ENCODE measurements at regions not wholly inside any gene's neighbourhood (a gene's known extent, or its start where the extent isn't known, plus 50 kb on each side); places are given as distances from the start of the nearest gene placed in this dataset.
"Not testable (repeated sequence)": the region's sequence is repeated elsewhere in the genome, so short reads cannot be mapped to it uniquely, and the experiment has no call there.

DNA sequence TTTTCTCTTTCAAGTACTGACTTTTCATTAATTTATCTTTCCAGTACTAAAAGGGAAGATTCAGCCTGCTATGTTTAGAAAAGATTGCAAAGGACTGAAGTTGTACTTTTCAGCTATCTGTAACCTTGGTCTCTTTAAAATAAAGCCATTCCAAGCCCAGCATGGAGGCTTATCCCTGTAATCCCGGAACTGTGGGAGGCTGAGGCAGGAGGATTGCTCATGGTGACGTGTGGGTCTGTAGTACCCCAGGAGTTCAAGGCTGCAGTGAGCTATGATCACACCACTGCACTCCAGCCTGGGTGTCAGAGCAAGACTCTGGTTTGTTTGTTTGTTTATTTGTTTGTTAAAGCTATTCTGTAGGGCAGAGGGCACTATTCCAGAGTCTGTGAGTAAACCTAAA lies 50.6 kb upstream of the TMEM170B start:
- no peak for DNase-seq (ENCODE audit: low read depth in 2 of 2)

DNA sequence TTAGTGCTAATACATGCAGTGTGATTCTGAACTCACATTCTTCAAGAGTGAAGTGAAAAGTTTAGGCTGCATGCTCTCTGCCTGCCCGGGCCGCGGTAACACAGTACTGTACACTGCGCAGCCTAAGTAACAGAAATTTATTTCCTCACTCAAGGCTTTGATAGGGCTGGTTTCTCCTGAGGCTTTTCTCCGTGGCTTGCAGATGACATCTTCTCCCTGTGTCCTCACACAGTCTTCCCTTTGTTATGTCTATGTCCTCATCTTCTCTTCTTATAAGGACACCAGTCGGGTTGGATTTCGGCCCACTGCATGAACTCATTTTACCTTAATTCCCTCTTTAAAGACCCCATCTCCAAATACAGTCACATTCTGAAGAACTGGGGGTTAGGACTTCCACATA lies 51.1 kb upstream of the TMEM170B start:
- DNase-seq (ENCODE audit: low read depth in 2 of 2): no peak

DNA sequence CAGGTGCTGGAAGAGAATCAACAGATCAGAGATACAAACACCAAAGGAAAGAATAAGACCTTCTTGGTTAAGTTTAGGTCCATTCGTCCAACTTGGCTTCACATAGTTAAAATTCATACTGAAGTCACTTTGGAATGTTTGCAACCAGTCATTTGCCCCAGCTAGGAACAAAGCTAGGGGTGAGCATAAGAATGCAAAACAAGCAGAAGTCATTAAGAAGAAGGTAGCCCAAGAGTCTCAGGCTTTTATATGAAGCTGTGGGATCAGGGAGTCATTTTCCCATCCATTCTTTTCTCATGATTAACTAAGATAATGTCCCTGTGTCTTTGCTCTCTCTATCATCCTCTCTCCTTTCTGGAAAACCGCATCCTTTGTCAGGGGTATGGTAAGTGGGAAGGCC lies 51.5 kb upstream of the TMEM170B start:
- DNase-seq (ENCODE audit: low read depth in 2 of 2): no peak

DNA sequence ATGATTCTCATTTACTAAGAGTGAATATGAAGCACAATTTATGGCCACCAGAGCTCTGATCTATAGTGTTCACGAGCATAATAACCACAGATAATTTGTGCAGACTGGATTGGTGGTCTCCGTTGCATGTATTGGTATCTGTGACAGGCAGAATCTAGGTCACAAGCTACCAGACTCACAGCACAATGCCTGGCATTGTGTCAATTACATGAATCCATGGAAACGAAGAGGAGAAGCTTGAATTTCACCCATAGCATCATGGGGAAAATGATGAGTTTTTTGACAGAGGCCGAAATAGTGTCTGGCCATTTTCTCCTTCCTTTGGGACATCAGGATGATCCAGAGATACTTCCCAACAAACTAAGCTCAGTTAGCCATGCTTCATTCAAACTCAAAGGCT lies 52.3 kb upstream of the TMEM170B start:
- DNase-seq (ENCODE audit: low read depth in 2 of 2): no peak

DNA sequence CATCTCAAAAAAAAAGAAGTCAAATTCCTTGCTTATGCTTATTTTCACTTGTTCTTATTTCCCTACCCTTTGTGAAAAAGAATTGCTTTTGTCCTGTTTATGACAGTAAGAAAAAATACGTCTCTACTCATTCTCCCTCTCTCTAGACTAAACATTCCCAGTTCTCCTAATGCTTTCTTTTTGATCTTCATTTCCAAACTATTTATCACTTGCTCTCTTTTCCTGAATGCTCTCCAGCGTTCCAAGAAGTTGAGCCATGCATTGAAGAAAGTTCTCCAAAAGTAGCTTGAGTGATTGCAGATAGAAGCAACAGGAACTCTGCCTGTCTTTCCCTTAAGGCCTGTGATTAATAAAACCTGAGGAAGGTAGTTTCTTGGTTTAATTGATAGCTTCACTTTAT lies 53.1 kb upstream of the TMEM170B start:
- no peak for DNase-seq (ENCODE audit: low read depth in 2 of 2)

DNA sequence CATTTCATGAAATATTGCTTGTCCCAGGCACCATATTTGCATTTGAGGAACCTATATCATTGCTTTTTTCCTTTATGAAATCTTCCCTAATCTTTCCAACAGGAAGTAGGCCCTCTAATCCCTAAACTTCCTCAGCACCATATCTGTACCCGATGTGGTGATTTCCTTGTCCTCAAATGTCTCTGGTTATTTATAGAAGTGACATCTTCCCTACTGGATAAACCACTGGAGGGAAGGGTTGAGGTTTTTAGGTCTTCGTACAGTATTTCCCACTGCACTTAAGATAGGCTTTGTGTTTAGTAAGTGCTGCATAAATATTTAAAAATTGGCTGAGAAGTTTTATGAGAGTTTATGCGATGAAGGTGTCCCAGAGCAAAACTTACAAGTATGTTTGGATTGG lies 54.9 kb upstream of the TMEM170B start:
- no peak for DNase-seq (ENCODE audit: low read depth in 2 of 2)

DNA sequence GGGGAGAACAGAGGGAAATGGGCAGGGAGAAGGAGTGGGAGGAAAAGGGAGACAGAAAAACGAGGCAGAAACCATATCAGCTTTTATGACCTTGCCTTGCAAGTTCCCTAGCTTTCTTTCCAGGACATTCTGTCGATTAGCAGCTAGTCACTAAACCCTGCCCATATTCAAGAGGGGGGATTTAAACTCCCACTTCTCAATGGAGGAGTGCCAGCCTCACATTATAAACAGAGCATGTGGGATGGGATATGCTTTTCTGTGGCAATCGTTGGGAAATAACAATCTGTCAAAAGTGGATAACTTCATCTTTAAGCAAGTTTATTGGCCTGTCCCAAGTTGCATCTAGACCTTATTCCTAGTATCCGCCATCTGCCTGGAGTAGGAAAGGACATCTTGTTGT lies 57.0 kb upstream of the TMEM170B start:
- DNase-seq (ENCODE audit: low read depth in 2 of 2): no peak

DNA sequence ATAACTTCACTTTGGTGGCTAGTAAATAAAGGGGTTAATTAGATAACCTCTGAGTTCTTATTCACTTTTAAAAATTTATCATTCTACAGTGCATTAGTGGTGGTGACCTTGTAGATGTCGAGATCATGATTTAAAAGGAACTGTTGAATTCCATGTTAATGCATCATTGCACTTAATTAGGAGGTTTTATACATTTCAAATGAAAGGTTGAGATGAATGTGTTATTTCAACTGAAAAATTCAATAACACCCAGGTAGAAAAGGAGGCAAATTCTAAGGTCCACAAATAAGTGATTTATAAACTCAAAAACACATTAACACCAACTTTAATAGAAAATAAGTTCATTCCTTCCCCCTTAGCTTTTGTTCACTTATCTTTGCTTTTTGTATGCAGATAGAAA lies 58.3 kb upstream of the TMEM170B start:
- no peak for DNase-seq (ENCODE audit: low read depth in 2 of 2)

DNA sequence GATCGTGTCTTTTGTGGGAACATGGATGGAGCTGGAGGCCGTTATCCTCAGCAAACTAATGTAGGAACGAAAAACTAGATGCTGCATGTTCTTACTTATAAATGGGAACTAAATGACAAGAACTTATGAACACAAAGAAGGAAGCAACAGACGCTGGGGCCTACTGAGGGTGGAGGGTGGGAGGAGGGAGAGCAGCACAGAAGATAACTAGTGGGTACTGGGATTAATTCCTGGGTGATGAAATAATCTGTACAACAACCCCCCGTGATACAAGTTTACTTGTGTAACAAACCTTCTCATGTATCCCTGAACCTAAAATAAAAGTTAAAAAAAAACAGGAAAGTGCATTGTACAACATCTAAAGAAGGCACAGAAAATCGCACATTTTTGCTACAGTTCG lies 59.0 kb upstream of the TMEM170B start:
- no peak for DNase-seq (ENCODE audit: low read depth in 2 of 2)

DNA sequence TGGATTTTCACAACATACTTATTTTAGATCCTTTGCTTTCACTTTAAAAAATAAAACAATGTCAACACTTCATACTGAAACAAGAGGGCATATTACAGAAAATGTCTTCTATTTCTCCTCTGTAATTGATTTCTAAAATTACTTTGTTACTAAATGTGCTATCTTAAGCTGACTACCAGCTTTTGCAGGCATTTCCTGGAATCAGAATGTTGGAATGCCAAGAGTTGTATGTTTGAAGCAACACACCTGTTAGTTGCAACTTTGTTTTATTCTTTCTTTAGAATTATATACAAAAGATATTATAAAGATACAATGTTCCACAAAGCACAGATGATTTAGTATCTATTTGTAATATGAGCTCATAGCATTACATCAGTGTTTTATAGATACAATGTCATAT lies 62.5 kb upstream of the TMEM170B start:
- no peak for DNase-seq (ENCODE audit: low read depth in 2 of 2)

DNA sequence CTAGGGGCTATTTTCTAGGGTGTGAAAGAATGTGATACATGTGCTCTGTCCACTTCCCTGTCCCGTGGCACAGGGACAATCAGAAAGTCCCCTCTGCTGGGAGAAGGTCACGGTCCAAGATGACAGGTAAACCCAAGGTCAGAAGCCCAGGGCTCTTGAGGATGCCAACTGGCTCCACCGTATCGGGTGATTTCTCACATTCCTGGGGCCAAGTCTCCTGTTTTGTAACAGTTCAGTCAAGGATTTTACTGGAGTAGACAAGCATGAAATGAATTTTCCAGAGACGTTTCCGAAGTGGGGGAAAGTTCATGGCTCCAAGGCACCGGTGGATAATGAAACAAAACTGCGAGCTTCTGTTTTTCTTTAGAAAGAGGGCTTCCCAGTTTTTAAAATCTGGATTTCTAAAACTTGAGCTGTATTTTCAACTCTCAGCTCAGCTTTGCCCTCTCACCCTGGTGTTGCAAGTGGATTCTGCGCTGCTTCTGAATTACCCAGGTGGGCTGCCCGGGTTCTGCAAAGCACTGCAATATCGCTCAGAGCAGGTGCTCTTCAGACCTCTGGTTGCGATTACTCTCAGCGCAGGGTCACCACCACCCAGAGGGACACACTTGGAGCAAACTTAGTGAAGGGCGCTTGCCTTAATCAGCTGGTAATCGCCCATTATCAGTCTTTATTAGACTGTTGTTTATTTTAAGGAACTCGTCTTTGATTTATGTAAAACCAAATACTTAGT lies 64.4 kb upstream of the TMEM170B start:
- no peak for DNase-seq (ENCODE audit: low read depth in 2 of 2)

DNA sequence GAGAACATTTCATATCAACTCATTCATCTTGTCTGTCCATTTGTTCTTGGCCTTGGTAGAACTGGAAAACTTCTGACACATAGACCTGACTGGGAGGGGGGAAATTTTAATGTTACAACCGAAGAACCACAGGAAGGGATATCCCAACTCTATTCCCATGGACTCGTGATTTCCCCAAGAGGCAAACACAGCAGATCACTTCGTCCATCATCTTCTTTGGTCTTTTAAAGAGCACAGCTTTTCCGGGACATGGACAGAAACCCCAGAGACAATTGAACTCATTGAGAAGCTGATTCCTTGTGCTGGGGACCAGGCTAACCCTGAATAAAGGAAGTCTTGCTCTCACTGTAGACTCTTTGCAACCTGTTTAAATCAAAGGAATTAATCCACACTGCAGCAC lies 66.3 kb upstream of the TMEM170B start:
- no peak for DNase-seq (ENCODE audit: low read depth in 2 of 2)

DNA sequence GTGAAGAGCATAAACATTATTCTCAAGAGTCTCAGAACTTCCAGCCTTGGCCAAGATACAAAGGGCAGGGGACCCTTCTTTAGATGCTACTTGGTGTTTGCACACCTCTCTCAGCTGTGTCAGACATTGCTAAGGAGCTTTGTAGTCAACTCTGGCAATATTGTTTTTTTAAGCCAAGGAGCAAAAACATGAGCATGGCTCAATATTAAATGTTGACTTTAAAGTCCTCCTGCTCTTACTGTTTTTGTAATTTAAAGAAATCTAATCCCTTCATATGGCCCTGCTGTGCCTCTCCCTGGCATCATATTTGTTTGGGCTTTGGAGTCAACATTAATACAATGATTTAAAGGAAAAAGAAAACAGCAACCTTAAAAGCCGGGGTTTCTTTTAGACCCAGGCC lies 67.9 kb upstream of the TMEM170B start:
- DNase-seq (ENCODE audit: low read depth in 2 of 2): no peak

DNA sequence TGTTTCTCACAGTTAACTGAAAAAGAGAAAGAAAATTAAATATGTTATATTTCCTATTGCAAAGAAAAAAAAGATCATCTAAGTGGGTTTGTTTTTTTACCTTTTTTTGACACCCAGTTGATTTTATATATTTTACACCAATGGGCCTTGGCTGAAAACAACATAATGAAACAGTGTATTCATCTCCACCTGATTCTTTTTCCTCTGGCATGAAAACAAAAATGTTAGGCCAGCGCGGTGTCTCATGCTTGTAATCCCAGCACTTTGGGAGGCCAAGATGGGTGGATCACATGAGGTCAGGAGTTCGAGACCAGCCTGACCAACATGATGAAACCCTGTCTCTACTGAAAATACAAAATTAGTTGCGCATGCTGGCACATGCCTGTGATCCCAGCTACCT lies 69.3 kb upstream of the TMEM170B start:
- not testable (repeated sequence) for DNase-seq (ENCODE audit: low read depth in 2 of 2)

DNA sequence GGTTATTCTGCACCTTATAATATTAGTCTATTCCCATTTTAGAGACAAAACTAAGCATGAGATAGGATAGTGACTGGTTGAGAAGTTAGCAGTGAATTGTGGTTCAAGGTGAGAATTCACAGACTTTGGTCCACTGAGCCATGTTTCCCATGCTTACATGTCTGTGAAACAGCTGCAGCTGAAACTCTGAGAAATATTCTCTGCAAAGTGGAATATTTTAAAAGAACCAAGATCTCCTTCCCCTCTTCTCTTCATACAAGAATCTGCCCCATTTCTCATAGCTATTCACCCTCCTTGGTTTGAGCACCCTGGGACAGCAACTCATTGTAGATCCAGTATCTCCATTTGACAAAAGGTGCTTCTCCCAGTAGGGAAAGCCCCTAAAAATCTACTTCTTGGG lies 70.2 kb upstream of the TMEM170B start:
- DNase-seq (ENCODE audit: low read depth in 2 of 2): no peak

DNA sequence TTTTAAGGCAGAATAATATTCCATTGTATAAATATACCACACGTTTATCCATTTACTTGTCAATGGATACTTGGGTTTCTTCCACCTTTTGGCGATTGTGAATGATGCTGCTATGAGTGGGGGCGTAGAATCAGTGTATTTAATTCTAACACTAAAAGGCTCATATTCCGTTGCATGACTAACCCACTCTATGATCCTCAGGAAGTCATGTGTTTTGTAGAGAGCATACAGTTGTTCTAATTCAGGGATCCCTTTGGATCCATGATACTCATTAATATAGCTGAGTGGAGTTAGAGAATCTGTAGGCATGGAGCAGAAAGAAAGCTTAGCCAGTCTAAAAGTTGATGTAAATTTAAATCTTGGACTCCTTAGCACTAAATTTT lies 74.2 kb upstream of the TMEM170B start:
- DNase-seq (ENCODE audit: low read depth in 2 of 2): no peak

DNA sequence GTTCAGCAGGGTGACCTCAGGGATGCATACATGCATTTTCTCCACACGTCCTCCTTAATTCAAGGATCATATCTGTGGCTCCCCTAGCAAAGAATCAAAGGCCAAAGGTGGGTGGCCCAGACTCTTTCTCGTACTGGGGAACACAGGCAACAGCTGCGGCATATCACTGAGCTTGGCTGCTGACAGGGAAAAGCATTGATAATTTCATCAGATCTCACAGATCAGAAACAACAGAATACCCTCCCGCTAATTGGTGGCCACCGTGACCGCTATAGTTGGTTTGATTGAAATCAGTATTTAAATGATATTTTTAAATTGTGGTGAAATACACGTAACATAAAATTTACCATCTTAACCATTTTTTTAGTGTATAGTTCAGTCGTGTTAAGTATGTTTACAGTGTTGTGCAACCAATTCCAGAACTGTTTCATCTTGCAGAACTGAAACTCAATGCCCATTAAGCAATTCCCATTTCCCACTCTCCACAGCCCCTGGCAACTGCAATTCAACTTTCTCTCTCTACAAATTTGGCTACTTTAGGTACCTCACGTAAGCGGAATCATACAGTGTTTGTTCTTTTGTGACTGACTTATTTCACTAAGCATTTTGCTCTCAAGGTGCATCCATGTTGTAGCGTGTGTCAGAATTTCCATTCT lies 74.7 kb upstream of the TMEM170B start:
- no peak for DNase-seq (ENCODE audit: low read depth in 2 of 2)

DNA sequence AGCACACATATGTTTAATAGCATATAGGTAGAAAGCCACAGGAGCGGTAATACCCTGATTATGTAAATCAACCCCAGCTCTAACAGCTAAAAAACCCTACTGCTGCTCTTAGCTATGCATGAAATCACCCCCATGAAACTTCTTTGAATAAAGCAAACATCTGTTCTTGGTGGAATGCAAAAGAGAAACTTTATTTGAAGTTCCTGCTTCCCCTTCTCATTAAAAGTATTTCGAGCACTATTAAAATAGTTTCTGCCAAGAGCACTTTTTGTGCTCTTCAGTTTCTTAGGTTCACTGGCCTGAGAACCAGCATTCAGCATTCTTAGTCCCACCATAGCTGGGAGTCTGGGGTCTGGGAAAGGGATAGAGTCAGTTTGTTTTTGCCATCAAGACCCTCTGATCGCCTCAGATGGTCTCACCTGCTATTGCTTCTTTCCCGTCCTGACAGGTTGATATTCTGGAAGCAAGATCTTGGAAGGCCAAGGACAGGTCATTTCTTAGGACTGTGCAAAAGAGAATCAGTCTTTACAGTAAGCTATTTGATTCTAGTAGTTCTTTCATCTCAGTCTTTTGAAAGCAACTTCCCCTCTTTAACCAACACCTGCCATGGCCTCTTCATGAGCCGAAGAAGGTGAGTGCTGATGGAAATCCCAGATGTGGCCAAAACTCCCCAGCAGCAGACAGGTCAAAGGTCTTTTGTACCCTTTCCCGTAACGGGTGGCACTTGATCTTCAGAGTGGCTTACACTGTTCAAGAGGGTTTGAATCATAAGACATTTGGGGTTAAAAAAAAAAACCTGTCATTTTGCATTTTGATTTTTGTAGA lies 76.5 kb upstream of the TMEM170B start:
- DNase-seq (ENCODE audit: low read depth in 2 of 2): no peak

DNA sequence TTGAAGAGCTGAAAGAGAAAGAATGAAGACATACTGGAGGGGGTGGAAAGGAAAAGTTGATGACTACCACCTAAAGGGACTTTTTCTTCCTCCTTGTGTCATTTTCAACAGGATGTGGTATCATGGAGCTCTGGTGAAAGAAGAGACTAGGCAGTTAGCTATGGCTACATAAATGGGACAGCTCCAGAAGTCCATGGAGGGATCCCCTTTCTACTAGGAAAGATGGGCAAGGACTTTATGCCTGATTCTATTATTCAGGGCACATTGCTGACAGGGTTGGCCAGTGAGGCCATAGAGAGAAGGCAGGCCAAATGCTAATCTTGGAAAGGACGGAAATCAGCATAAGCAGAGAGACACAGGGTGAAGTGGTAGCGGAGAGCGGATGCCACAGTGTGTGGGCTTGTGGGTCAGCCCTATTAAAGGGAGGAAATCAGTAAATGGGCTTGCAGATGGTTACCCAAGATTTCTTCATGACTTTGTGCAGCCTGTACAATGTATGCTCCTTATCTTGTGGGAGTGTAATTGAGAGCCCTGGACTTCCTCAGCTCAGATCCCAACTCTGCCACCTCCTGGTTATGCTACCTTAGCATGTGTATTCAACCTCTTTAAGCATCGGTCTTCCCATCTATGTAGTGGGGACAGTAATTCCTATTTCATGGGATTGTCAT lies 77.4 kb upstream of the TMEM170B start:
- no peak for DNase-seq (ENCODE audit: low read depth in 2 of 2)

DNA sequence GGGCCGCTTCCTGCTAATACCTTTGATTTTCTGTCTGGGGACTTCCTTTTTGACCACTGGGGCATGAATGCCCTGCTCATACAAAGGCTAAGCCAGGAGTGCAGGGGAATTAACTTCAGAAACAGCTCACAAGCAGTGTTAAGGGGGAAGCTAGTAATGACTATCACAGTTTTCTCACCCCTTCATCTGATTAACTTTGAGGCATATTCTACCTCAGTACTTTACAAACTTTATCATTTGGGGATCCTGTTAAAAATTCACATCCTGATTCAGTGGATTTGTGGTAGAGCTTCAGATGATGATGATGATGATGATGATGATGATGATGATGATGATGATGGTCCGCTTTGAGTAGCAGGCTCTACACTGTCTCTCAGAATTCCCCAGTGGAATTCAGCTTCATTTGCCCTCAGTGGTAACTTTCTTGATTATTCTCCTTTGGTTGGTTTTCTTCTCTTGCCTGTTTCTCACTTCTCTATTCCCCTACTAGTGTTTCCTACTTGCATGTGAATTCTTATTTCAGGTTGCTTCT lies 78.4 kb upstream of the TMEM170B start:
- DNase-seq (ENCODE audit: low read depth in 2 of 2): no peak

DNA sequence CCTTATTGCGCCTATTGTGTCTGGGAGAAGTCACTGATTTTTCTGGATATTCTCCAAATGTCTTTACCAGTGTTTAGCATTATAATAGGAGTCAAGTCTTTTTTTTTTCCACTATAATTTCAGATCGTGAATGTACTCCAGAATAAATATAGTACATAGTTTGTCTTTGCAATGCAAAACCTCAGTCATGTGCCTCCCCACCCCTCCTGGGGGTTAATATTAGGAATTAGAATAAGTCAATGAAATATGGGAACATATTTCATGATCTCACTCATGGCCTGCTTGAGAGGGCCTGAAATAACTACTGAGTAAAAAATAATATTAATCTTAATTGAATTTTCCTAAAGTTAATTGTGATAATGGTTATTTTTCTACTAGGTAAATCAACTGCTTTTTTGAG lies 79.0 kb upstream of the TMEM170B start:
- DNase-seq (ENCODE audit: low read depth in 2 of 2): no peak

DNA sequence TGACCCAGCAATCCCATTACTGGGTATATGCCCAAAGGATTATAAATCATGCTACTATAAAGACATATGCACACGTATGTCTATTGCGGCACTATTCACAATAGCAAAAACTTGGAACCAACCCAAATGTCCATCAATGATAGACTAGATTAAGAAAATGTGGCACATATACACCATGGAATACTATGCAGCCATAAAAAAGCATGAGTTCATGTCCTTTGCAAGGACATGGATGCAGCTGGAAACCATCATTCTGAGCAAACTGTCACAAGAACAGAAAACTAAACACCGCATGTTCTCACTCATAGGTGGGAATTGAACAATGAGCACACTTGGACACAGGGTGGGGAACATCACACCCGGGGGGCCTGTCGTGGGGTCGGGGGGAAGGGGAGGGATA lies 80.1 kb upstream of the TMEM170B start:
- not testable (repeated sequence) for DNase-seq (ENCODE audit: low read depth in 2 of 2)
